RWPE2 (cell line): ENCODE measurements at regions not wholly inside any gene's neighbourhood (a gene's known extent, or its start where the extent isn't known, plus 50 kb on each side); places are given as distances from the start of the nearest gene placed in this dataset.

Experiments used
- ATAC-seq: fragments of 200-7000 bp; cut with Tn5 transposase; 3 replicates; pipeline ENCODE4 v1.9.1; 2021; ENCODE audit warnings: low read depth
- DNase-seq: peaks from one replicate; pipeline ENCODE4 v3.0.0-alpha.2; 2020; ENCODE audit warnings: low spot score
- H3K27ac ChIP-seq: fragments of 450-650 bp; 2 replicates; pipeline ENCODE4 v1.5.1; 2017; ENCODE audit warnings: mild to moderate bottlenecking; ENCODE audit not compliant: poor library complexity, severe bottlenecking
- H3K27me3 ChIP-seq: fragments of 250-450 bp; sonication (Bioruptor Pico); 2 replicates; pipeline ENCODE4 v1.5.1; 2021; ENCODE audit warnings: mild to moderate bottlenecking, moderate library complexity; ENCODE audit not compliant: insufficient read depth, poor library complexity, severe bottlenecking
- H3K36me3 ChIP-seq: fragments of 250-450 bp; sonication (Bioruptor Pico); 2 replicates; pipeline ENCODE4 v1.5.1; 2020; ENCODE audit warnings: low read depth, mild to moderate bottlenecking, moderate library complexity
- H3K4me1 ChIP-seq: fragments of 250-450 bp; sonication (Bioruptor Pico); 2 replicates; pipeline ENCODE4 v1.5.1; 2021; ENCODE audit warnings: mild to moderate bottlenecking, moderate library complexity; ENCODE audit not compliant: insufficient read depth, poor library complexity, severe bottlenecking
- H3K4me3 ChIP-seq: fragments of 250-450 bp; sonication (Bioruptor Pico); 2 replicates; pipeline ENCODE4 v1.5.1; 2021; ENCODE audit warnings: mild to moderate bottlenecking, moderate library complexity; ENCODE audit not compliant: severe bottlenecking
- H3K9me3 ChIP-seq: fragments of 250-450 bp; sonication (Bioruptor Pico); 2 replicates; pipeline ENCODE4 v1.5.1; 2021; ENCODE audit warnings: mild to moderate bottlenecking, moderate library complexity; ENCODE audit not compliant: severe bottlenecking
- TF ChIP-seq, protein P1 (sequence below): fragments of 450-650 bp; IDR thresholded peaks from one replicate; pipeline ENCODE4 v1.5.1; 2017; ENCODE audit warnings: mild to moderate bottlenecking, moderate library complexity; ENCODE audit not compliant: poor library complexity, severe bottlenecking

DNA sequence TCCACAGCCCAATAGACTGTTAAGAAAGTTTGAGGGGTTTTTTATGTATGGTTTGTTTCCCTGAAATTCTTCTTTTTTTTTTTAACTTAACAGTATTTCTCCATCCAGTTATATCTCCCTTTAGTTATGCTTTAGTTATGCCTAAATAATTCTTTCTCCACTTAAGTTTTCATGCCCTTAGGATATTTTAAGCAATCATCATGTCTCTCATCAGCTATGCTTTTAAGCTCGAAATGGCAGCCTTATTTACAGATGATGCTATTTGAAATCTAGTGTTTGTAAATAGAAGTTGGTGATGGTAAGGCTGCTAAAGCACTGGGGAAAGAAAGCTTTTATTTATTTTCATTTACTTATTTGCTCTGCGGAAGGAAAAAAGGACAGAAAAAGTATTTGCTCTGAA, 439.3 kb downstream of the TFAP2B start:
- TF ChIP-seq, protein P1, sequence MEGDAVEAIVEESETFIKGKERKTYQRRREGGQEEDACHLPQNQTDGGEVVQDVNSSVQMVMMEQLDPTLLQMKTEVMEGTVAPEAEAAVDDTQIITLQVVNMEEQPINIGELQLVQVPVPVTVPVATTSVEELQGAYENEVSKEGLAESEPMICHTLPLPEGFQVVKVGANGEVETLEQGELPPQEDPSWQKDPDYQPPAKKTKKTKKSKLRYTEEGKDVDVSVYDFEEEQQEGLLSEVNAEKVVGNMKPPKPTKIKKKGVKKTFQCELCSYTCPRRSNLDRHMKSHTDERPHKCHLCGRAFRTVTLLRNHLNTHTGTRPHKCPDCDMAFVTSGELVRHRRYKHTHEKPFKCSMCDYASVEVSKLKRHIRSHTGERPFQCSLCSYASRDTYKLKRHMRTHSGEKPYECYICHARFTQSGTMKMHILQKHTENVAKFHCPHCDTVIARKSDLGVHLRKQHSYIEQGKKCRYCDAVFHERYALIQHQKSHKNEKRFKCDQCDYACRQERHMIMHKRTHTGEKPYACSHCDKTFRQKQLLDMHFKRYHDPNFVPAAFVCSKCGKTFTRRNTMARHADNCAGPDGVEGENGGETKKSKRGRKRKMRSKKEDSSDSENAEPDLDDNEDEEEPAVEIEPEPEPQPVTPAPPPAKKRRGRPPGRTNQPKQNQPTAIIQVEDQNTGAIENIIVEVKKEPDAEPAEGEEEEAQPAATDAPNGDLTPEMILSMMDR, result no peak
- no peak overlapping the region for H3K27ac ChIP-seq
- ATAC-seq (no peak), DNase-seq (no peak)
- no peaks in the 10 kb centered on the region for H3K36me3 ChIP-seq
- no peaks in the 10 kb centered on the region for H3K4me1 ChIP-seq
- no peaks in the 10 kb centered on the region for H3K9me3 ChIP-seq
- H3K27me3 ChIP-seq, result peaks cover 7% of the 10 kb centered on the region
- no peak overlapping the region for H3K4me3 ChIP-seq

GRCh38 chr6:51260003-51260402, 441.3 kb downstream of the TFAP2B start:
- no peaks in the 10 kb centered on the region for H3K4me1 ChIP-seq
- H3K27me3 ChIP-seq, result peaks cover 7% of the 10 kb centered on the region
- no peaks in the 10 kb centered on the region for H3K36me3 ChIP-seq
- no peak overlapping the region for H3K27ac ChIP-seq
- H3K4me3 ChIP-seq, result no peak overlapping the region
- ATAC-seq (no peak), DNase-seq (no peak)
- TF ChIP-seq, protein P1, result no peak
- H3K9me3 ChIP-seq, result no peaks in the 10 kb centered on the region

- Histone ChIP-seq H3K4me3 (no peak overlapping the region), H3K36me3 (no peaks in the 10 kb centered on the region), H3K9me3 (no peaks in the 10 kb centered on the region), H3K4me1 (no peaks in the 10 kb centered on the region), H3K27me3 (peaks cover 7% of the 10 kb centered on the region), H3K27ac (no peak overlapping the region)
- ATAC-seq (no peak), DNase-seq (no peak)
- TF ChIP-seq, protein P1, result no peak
These were observed 443.0 kb downstream of the TFAP2B start for GRCh38 chr6:51261691-51262090.

DNA sequence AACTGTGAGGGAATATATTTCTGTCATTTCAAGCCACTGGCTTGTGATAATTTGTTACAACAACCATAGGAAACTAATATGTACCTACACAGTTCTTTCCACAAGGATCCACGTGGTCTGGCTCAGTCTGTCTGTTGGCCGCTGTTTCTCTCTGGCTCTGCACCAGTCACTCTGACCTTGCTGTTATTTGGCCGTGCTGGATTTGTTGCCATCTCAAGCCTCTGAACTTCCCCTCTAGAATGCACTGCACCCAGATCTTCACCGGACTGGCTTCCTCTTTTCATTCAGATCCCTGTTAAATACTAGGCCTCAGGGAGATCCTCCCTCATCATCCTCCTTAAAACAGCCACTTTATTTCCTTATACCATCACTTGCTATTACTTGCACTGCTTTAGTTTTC, 446.8 kb downstream of the TFAP2B start:
- Histone ChIP-seq H3K27me3 (no peaks in the 10 kb centered on the region), H3K36me3 (no peaks in the 10 kb centered on the region), H3K27ac (no peak overlapping the region), H3K4me1 (no peaks in the 10 kb centered on the region), H3K4me3 (no peak overlapping the region), H3K9me3 (no peaks in the 10 kb centered on the region)
- TF ChIP-seq, protein P1, result no peak
- ATAC-seq (no peak), DNase-seq (no peak)

DNA sequence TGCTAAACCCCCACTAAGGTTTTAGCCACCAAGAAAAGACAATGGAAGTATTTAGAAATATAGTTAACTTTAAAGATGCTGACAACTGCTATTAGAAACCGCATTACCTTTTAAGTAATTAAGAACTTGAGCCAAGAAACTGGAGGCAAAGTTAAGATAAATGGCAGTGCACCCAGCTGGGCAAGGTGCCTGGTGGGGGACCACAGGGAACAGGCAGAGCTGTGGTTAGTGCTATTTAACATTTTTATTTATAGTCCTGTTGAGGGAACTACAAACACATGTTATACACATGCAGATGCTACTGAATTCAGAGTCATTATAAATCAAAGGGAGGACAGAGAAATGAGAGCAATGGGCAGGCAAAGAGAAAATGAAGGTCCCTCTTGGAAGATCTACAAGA, 447.9 kb downstream of the TFAP2B start:
- no peaks in the 10 kb centered on the region for H3K9me3 ChIP-seq
- H3K27ac ChIP-seq, result no peak overlapping the region
- H3K4me3 ChIP-seq, result no peak overlapping the region
- TF ChIP-seq, protein P1, result no peak
- no peaks in the 10 kb centered on the region for H3K4me1 ChIP-seq
- DNase-seq (no peak), ATAC-seq (no peak)
- H3K36me3 ChIP-seq, result no peaks in the 10 kb centered on the region
- H3K27me3 ChIP-seq, result no peaks in the 10 kb centered on the region
